ENCODE measurements at regions not wholly inside any gene's neighbourhood (a gene's known extent, or its start where the extent isn't known, plus 50 kb on each side); places are given as distances from the start of the nearest gene placed in this dataset.

- no peak for DNase-seq
Measured at GRCh38 chr9:126275386-126276001, 51.1 kb upstream of the MVB12B start.

- DNase-seq: no peak
Measured at GRCh38 chr9:126276056-126276728, 50.4 kb upstream of the MVB12B start.

Data from DMS53 (cell line).